C1 segment of cervical spinal cord (tissue), 14 donors: ENCODE measurements at regions not wholly inside any gene's neighbourhood (a gene's known extent, or its start where the extent isn't known, plus 50 kb on each side); places are given as distances from the start of the nearest gene placed in this dataset.
A peak's percentile ranks its signal among the peaks of the same experiment; 100 is the strongest.

Experiments
- DNase-seq, 14 donors: peaks; one replicate each; lab custom pipeline; 2025; lab: John Stamatoyannopoulos, UW

DNA sequence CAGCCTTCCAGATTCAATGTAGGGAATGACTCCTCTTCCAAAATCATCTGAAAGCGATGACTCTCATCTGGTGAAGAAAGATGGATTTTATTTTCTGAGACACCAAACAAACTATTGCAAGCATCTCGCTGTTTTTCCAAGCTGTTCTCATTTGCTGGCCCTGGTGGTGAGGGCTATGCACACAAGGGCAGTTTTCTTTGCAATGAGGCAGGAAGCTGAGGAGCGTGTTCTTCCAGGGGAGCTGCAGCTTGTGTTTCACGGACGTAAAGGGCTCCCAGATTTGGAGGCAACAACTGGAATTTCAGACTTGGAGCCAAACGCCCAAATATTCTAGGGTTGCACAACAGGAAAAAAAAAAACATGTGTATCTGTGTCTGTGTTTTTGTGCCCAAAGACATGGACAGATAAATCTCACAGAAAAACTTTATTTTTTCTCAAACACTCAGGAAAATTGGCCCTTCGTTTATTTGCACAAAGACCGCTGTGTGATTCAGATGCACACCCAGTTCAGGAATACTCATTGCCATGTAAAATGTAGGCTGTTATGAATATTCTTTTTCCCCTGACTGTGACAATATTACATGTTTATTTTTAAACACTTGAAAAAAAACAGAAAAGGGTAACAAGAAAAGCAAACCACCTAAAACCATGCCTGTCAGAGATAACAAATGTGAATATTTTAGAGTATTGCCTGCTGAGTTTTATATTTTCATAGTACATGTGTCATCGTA, 151.3 kb downstream of the GAS1 start:
- no peak for DNase-seq

DNA sequence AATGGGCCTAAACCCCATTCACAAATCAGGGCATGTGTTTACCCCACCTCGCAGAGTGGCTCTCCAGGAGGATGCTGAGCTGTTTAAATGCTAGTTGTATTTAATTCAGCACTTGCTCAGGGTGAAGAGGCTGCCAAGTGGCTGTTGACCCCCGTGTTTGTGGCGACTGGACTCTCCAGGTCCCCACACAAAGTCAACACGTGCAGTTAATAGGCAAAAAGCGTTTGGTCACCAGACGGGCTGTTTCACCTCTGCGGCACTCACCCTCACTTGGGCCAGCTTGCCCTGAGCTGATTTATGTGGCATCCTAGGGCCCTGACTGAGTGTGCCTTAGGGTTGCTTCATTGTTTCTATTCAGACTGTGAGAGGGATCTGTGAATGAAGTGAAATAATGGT, 152.3 kb downstream of the GAS1 start:
- no peak for DNase-seq

DNA sequence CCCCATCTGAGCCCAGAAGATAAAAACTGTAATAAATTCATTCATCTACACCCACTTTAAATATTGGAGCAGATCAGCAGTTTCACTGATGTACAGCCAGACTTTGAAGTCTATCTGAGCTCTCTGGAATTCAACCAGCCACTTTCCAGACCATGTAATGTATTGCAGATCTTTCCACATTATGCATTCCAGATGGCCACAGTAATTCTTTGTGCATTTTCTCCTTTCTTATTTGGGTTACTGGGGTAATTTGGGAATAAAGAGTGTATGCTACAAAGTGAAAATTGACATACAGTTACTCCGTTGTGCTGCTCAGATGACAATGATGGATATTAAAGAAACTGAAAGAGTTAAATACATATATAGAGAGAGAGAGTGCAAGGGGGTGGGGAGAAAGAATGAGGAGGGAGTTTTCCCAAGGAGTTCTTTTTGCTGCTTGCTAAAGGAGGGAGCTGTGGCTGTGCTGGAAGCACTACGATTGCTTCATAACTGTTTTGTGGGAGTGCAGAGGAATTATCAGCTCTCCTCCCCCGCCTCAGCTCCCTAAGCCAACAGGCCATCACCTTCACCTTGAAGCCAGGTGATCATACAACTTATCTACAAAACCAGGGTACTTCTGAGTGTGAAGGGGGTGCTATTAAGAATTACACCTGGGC, 152.8 kb downstream of the GAS1 start:
- DNase-seq, result no peak

DNA sequence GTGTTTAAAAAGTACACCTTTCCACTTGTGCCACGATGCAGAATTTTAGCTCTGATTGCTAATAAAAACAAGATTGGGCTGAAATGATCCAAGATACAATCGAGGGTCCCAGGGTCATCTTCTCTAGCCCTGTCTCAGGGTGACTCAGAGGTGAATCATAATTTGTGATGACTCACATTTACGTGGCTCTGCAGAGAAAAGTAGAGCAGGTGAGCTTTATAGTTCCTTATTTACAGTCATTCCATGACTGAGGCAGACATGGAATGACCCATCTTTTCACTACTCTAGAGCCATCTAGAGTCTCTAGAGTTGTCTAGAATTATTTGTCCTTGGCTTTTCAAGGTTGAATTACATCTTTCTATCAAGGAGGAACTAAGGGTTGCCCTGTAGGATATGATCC, 155.2 kb downstream of the GAS1 start:
- no peak for DNase-seq

DNA sequence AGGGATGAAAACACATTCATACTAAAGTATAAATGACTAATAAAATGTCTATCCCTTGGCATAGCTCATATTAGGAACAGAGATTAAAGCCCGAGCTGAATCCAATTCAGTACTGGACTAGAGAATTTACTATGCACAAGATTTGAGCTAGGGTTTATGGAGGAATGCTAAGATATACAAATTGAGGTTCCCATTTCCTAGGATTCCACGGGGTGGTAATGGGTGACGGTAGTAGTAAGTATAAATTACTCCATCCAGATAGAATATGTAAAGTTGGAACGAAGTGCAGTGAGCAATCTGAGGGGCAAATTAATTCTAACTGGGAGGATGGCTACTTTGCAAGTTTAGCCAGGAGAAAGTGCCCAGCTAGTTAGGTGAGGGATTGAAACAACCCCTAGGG, 156.5 kb downstream of the GAS1 start:
- DNase-seq, result no peak

DNA sequence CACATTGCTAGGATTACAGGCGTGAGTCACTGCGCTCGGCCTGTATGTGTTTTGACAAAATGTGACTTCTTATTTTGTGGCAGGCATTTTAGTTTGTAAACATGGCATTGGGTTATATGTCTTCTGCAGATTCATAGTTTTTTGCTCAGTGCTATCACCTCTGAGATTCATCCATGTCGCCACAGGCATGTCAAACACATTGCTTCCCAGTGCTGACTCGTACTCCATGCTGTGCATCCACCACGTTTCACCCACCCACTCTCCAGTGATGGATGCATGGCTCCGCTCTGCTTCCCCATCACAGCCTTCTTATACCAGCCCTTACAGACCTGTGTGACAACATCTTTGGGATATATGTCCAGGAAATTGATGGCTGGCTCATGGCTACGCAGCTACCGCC, 158.8 kb downstream of the GAS1 start:
- no peak for DNase-seq

DNA sequence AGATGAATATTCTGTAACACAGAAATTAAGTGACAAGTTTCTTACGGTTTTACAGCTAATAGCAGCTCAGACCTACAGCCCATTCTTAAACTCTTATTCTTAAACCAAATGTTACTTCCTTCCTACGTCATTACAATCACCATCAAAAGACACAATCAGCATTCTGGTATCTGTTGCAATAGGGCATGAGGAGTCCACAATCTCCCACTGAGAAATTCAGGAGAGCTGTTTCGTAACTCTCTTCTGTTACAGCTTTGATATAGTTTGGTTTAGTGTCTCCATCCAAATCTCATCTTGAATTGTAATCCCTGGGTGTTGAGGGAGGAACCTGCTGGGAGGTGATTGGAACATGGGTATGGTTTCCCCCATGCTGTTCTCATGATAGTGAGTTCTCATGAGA, 163.4 kb downstream of the GAS1 start:
- no peak for DNase-seq

DNA sequence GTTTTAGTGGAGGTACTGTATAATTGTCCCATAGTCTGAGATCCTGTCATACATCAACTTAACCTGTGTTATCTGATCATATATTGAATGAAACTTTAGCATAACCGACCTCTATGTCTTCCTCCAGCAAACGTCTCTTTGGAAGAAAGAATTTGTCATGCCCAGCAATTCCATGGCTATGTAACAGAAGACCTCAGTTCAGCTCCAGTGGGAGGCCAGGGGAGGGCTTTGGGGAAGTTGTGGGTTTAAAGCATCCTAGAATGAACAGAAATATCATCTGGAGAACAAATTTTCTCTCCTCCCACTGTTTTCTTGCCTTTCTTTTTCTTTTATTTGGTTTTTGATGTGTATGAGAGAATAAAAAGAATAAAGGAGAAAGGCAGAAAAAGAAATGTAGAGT, 164.5 kb downstream of the GAS1 start:
- DNase-seq, result no peak

DNA sequence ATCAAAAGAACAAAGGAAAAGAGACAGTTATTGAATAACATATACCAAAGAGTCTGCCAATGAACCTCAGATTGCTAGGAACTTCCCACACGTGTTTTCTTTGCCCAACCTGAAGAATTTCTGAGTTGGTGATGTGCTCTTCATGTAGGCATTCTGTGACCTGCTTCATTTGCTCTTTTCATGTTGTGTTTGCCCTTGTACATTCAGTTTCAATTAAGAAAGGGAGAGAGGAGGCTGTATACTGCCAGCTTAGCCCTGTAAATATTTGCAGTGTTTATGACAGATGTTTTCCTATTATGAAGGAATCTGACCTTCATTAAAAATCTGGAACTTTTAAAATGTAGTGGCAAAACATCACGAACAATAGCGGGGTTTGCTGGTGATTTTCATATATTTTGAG, 168.5 kb downstream of the GAS1 start:
- no peak for DNase-seq

DNA sequence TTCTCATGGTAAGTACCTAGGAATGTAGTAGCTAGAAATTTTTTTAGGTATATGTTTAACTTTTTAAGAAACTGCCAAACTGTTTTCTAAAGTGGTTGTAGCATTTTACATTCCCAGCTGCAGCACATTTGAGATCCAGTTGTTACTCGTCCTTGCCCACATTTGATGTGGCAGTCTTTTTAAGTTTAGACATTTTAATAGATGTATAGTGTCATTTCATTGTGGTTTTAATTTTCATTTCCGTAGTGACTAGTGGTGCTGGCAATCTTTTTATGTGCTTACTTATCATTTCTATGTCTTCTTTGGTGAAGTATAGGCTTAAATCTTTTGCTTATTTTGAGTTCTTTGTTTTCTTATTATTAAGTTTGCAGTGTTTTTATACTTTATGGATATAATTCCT, 171.6 kb downstream of the GAS1 start:
- DNase-seq, result no peak

DNA sequence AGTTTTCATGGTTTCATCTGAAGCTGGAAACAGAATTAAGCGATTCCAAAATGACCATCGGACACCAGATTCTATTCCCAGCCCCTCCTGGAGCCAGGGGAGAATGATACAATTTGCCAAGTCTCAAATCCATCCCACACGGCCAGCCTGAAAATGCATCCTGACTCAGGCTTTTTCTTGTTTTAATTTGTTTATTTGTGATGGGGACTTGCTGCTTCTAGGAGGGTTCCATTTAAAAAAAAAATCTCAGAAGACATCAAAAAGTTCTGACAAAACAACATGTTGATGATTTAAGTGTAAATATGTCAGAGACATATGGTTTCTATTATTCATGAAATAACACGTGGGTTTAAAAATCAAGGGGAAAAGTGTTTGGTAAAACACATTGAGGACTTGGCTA, 173.2 kb downstream of the GAS1 start:
- no peak for DNase-seq

DNA sequence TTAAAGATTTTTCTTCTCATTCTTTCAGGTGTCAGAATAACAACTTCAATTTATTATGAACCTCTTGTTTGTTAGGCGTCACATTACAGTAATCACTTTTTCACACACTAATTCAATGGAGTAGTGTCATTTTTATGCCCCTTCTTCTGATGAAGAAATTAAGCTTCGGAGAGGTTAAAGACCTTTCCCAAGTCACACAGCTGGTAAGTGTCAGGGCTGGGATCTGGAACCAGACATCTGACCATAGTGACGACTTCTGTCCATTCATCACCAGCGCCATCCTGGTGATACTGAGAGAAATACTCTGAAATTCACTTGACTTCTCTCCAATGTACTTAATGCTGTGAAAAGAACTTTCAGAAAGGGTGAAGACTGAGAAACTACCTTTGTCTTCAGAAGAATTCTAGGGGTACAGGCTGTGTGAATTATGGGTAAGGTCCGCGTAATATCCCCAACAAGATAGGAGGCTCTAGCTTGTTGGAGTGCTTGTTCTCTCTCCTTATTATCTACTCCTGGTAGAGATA, 173.8 kb downstream of the GAS1 start:
- no peak for DNase-seq

DNA sequence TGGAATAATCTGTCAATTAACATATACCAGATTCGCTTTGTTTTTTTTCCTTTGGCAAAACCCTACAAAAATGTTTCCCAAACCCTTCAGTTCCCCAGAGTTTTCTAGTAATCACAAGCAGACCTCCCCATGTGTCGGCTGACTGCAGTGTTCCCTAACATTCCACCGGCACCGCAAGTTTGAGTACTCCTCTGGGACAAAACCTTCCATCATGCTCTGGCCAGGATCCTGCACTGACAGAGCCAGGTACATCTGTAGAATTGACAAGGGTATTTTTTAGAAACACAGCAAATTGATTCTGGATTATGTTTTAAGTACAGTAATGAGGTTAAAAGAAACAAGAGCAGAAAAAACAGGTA, 174.7 kb downstream of the GAS1 start:
- DNase-seq, result no peak

DNA sequence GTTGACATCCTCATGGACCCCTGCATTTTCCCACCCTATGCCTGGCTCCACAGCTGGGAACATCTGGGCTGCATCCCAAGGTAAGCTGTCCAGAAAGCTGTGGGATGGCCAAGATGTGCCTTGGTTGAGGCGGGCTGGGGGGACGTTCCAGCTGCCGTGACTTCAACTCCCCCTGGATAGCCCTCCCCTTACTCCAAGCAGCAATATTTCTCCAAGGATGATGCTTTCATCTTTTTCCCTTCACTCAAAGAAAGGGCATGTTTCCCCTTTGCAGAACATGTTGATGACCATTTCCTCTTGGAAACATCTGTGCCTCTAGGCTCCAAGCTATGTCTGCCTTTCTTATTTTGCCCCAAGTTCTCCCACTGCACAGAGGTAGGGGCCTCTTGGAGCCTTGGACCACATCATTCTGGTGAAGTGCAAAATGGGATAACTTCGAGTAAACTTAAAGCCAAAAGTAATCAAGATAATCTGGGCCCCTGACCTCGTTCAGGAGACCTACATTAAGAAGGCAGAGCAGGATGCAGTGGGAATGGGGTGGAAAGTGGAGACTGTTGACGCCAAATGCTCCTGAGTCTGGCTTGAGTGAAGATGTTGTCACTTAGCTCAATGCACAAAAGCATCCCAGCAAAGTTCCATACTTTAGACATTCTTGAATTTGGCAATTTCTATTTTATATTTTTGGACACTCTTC, 175.2 kb downstream of the GAS1 start:
- DNase-seq, result no peak

DNA sequence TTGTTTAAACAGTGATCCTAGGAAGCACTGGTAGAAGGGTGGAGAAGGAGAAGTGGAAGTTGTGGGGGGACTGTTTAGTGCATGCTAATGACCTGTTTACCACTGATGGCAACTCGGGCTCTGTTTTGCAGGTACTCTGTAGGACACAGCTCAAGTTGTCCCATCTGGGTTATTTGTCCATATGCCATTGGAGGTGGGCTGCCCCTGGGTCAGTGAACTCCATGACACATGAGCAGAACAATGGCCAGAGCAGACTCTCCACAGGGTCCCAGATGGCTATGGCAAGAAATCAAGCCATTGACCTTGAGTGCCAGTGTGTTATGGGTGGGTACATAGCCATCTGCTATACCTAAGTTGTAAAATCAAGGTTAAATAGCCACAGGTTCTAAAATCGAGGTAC, 175.9 kb downstream of the GAS1 start:
- DNase-seq, result no peak

DNA sequence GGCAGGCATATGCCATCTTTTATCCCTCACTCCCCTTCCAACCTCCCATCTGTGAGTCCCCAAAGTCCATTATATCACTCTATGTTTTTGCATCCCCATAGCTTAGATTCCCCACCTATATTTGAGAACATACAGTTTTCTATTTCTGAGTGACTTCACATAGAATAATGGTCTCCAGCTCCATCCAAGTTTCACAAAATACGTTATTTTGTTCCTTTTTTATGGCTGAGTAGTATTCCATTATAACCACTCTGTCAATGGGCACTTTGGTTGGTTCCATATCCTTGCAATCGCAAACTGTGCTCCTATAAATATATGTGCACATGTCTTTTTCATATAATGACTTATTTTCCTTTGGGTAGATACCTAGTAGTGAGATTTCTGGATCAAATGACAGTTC, 178.6 kb downstream of the GAS1 start:
- no peak for DNase-seq

DNA sequence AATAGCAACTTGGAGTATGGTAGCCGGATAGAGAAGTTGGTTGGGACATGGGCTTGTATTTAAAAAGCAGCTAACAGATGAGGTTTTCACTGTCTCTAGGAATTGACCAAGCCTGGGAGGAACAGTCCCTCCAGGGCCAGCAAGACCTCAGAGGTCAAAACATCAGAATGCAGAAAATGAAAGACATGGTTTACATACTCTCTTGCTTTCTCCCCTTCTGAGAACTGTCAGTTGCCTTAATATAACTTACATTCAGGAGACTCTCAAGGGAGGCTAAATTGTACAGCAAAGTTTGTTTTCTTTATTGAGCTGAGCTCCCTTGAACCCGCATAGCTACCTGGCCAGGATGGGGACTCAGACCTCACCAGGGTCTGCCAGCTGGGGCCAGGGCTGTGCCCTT, 179.3 kb downstream of the GAS1 start:
- DNase-seq, result no peak

DNA sequence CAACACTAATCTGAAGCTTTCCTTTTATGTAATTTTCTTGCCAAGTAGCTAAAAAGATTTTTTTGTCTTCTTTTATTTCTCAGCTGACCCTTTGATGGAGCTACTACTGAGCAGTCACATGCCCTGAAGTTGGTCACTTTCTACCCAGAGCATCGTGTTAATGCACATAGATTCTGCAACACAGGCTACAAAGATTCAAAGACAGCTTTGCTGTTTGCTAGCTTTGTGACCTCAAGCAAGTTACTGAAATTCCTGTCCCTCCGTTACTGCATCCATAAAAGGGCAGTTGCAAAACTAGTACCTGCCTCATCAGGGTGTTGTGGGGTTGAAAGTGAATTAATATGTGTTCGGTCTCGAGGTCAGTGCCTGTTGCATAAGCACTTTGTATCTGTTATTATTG, 179.9 kb downstream of the GAS1 start:
- no peak for DNase-seq

DNA sequence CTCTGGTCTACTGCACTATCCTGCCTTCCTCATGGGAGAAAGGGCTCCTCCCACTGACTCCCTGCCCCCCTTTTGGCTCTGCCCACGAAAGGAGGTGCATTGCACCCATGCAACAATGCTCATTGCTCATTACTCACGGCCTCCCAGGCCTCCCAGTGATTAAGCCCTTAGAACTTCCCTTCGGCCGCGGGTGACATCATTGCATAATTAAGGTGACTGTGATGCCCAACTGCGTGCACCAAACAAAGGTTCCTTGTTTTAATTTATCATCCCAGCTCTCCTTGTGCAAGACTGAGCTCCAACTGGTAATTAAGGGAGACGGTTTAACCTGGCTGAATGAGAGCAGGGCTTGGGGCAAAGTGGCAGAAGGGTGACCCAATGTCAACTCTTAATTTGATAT, 180.4 kb downstream of the GAS1 start:
- peak in 2 of 14 donors; percentile 57 to 58 for DNase-seq

DNA sequence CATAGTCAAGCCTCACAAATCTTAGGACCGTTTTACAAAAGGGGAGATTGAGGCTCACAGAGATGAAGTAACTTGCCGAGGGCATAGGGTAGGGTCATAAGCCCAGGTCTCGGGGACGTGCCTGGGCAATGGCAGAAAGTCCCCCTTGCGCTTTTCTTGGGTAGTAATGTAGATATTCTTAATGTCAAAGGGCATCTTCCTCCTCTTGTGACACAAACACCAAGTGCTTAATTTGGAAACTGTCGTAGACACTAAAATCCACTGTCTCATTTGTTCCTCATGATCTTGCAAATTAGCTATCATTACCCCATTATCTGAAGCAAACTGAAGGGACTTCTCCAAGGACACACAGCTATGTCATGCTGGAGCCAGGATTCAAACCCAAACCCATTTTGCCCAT, 180.8 kb downstream of the GAS1 start:
- no peak for DNase-seq

DNA sequence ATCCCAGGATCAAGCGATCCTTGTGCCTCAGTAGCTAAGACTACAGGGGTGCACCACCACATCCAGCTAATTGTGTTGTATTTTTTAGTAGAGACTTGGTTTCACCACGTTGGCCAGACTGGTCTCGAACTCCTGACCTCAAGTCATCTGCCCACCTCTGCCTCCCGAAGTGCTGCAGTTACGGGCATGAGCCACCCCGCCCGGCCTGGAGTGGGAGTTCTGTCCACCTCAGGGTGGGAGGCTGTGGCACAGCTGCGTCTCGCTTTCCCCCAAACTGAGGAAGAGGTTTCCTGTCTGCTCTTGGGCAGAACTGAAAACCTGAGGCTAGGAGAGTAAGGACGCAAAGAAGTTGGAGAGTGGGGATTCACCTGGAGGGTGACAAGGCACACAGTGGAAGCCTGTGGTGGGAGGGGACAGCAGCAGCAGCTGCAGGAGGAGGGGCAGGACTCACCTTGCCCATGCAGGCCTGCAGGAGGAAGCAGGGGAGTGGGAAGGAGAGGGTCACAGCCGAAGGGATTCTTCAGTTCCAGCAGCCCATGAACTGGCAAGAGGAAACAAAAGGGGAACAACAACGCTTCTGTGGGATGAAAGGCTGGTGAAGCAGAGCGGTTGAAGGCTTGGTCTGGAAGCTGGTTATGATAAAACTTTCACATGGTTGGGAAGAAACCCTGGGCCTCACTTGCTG, 181.4 kb downstream of the GAS1 start:
- no peak for DNase-seq

DNA sequence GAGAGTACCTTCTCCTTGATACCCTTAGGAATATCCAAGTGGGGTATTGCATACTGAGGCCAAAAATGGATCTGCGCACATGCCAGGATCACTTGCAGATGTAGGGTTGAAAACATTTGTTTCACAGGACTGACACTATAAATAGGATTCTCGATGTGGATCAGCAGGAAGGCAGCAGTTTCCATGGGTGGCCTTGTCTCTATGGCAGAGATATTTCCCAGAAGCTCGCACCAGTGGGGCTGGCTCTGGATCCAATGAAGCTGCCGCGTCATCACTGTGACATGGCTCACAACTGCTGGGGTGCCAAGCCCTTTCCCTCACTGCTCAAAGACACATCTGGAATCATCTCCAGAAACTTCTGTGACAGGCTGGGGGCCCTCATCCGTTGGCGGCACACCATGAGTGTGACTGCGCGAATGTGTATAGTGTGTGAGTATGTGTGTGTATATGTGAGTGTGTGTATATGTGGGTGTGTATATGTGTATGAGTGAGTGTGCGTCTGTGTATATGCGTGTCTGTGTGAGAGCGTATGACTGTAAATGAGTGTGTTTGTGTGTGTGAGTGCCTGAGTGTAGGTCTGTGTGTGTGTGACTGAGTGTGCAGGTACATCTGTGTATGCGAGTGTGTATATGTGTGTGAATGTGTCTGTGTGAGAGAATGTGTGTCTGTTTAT, 182.5 kb downstream of the GAS1 start:
- no peak for DNase-seq
